ENCODE measurements at regions not wholly inside any gene's neighbourhood (a gene's known extent, or its start where the extent isn't known, plus 50 kb on each side); places are given as distances from the start of the nearest gene placed in this dataset.

DNA sequence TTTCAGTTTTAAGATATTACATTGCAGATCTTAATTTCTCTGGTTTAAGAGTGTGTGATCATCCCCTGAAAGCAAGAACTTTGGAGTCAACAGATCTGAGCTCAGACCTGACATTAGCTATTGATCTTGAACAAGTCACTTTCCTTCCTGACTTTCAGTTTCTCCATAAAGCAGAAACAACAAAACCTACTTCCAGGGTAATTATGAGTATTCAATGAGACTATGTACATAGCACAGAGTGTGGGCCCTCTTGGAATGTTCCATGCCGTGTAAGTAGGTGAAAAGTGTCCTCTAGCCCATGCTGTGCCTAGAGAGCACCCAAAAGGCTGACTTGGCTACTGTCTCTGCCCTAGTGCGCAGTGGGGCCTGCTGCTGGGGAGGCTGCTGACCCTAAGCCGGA is 188.0 kb upstream of the RPL34 start:
- DNase-seq (ENCODE audit: low read depth), result no peak
- TF ChIP-seq, protein P1, sequence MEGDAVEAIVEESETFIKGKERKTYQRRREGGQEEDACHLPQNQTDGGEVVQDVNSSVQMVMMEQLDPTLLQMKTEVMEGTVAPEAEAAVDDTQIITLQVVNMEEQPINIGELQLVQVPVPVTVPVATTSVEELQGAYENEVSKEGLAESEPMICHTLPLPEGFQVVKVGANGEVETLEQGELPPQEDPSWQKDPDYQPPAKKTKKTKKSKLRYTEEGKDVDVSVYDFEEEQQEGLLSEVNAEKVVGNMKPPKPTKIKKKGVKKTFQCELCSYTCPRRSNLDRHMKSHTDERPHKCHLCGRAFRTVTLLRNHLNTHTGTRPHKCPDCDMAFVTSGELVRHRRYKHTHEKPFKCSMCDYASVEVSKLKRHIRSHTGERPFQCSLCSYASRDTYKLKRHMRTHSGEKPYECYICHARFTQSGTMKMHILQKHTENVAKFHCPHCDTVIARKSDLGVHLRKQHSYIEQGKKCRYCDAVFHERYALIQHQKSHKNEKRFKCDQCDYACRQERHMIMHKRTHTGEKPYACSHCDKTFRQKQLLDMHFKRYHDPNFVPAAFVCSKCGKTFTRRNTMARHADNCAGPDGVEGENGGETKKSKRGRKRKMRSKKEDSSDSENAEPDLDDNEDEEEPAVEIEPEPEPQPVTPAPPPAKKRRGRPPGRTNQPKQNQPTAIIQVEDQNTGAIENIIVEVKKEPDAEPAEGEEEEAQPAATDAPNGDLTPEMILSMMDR (IDR thresholded peaks at IDR 0.05; ENCODE audit: insufficient read depth, low read depth, low read length, missing control alignments), result no peak
- no peak overlapping the region for H3K4me3 ChIP-seq (ENCODE audit: low read depth, low read length)

DNA sequence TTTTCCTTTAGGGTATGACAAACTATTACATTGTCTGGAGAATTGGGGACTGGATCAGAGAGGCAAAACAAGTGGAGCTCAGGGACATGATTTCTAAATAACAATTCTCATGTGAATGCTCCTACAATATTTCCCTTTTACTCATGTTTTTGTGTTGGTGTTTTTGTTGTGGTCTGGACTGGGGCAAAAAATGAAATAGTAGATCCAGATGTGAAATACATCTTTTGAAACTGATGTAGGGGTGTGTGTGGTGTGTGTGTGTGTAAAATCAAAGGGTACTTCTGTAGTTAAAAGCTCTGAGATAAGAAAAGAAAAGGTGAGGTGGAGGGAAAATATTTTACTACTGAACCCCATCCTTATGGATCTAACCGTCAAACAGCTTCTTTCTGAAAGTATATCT is 188.4 kb upstream of the RPL34 start:
- H3K4me3 ChIP-seq (ENCODE audit: low read depth, low read length), result no peak overlapping the region
- TF ChIP-seq, protein P1 (IDR thresholded peaks at IDR 0.05; ENCODE audit: insufficient read depth, low read depth, low read length, missing control alignments), result no peak

DNA sequence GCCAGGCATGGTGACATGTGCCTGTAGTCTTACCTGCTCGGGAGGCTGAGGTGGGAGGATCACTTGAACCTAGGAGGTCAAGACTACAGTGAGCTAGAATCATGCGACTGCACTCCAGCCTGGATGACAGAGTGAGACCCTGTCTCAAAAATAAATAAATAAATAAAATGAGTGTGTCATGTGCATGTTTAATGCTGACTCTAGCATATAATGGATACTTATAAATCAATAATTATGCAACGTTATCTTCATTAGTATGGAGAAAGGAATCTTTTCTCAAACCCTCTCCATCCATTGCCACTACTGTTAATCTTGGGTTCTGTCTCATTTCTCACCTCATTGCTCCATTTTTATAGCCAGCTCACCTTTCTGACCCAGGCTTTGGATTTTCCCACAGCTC is 189.5 kb upstream of the RPL34 start:
- no peak overlapping the region for H3K4me3 ChIP-seq (ENCODE audit: low read depth, low read length)
- no peak for DNase-seq (ENCODE audit: low read depth)
- TF ChIP-seq, protein P1 (IDR thresholded peaks at IDR 0.05; ENCODE audit: insufficient read depth, low read depth, low read length, missing control alignments), result no peak

More for the DNA sequence above, 188.4 kb upstream of the RPL34 start:
- no peak for DNase-seq (ENCODE audit: low read depth)

DNA sequence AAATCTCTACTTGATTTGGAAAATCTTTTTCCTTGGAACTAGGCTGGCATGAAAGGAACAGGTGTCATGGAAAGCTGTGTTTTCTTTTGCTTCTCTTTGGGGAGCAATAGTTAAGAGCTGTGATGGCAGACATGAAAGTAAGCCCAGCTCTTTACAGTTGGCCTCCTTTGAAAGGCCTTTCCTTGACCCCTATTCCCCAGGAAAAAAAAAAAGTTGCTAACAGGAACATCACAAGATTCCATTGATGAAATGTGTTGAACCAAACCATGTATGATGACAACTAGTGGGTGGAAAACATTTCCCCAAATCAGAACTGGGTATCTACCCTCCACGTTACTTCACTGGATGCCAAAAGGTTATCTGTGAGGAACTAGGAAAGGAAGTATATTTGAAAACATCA is 190.7 kb upstream of the RPL34 start:
- no peak for DNase-seq (ENCODE audit: low read depth)
- H3K4me3 ChIP-seq (ENCODE audit: low read depth, low read length), result no peak overlapping the region
- TF ChIP-seq, protein P1 (IDR thresholded peaks at IDR 0.05; ENCODE audit: insufficient read depth, low read depth, low read length, missing control alignments), result no peak

DNA sequence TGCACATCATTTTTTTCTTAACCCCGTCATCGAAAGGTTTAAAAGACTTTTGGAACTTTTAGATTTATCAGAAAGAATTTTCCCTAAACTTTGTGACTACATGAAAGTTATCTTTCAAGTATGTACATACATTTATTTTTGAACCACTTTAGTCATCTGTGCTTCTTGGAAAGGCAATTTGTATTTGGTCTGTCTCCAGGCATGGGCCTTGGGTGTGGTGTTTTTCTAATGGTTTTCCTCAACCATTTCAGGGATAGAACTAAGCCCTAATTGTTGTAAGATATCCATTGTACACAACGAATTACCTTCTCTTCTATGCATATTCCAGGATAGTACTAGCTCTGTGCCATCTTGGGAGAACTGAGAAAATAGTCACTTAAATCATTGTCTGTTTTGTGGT is 191.5 kb upstream of the RPL34 start:
- DNase-seq (ENCODE audit: low read depth), result no peak
- no peak overlapping the region for H3K4me3 ChIP-seq (ENCODE audit: low read depth, low read length)
- TF ChIP-seq, protein P1 (IDR thresholded peaks at IDR 0.05; ENCODE audit: insufficient read depth, low read depth, low read length, missing control alignments), result no peak

DNA sequence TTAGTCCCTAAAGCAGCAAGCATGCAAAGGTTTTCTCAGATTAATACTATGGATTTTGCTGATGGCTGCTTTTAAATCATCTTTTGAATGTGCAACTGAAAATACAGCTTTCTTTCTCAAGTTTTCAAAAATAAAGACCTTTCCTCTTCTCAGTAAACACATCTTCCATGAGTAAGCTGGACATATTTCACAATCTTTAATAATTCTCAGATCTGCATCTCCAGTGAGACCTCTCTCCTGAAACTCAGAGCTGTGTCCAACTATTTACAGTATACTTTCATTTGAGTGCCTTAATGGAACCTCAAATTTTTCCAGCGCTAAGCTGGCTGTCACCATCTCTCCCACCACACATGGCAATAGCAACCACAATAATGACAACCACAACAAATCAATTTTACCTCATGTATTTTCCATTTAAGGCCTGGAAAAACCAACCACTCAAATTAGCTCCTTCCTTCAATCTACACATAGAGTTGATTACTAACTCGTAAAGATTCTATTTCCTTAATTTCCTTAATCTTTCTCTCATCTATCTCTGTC is 192.4 kb upstream of the RPL34 start:
- H3K4me3 ChIP-seq (ENCODE audit: low read depth, low read length), result no peak overlapping the region
- no peak for DNase-seq (ENCODE audit: low read depth)
- TF ChIP-seq, protein P1 (IDR thresholded peaks at IDR 0.05; ENCODE audit: insufficient read depth, low read depth, low read length, missing control alignments), result no peak

DNA sequence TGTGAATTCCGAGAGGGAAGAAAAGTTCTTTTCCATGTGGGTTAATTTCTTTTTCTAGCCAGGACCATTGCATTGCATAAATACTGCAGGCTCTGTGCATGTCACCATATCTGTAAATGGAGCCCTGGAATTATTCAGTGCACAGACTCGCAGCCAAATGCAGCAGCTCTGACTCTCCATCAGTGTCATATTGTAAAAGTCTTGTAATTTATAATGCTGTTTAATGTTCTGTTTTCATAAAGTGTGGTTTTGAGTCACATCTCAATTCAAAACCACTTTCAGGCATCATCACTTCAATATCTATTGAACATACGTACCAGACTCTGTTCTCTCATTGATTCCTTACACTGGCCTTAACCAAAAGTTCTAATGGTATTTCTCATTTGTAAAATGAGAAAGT is 193.9 kb upstream of the RPL34 start:
- TF ChIP-seq, protein P1 (IDR thresholded peaks at IDR 0.05; ENCODE audit: insufficient read depth, low read depth, low read length, missing control alignments), result no peak
- no peak overlapping the region for H3K4me3 ChIP-seq (ENCODE audit: low read depth, low read length)
- DNase-seq (ENCODE audit: low read depth), result no peak

Measured in GM12865 (cell line).